ENCODE measurements at regions not wholly inside any gene's neighbourhood (a gene's known extent, or its start where the extent isn't known, plus 50 kb on each side); places are given as distances from the start of the nearest gene placed in this dataset.

DNA sequence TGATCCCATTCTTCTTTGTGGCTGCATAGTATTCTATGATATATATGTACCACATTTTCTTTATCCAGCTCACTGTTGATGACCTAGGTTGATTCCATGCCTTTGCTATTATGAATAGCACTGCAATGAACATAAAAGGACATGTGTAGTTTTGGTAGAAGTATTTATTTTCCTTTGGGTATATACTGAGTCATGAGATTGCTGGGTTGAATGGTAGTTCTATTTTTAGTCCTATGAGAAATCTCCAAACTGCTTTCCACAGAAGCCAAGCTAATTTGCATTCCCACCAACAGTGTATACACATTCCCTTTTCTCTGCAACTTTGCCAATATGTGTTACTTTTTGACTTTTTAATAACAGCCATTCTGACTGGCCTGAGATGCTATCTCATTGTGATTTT, 278.3 kb downstream of the PCDH18 start:
- no peak for ATAC-seq
- no peak for DNase-seq (ENCODE audit: missing footprints)
- intact Hi-C loops (cut with DNase I) = no loop called here

DNA sequence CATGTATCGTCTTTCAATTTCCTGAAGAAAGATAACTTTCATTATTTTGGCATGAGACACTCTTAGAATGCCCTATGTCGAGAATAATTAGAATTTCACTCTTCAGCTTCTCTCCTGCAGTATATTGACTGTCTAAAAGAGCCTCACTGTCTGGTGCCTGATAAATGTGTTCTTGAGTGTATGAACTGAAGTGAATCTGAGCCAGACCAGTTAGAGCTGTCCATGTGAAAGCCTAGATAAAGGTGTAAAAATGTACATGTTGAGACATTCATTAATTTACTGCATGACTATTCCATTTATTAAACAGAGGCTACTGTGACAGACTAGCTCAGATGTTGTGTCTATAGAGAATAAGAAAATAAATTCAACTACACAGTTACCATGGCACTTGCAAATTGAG, 283.2 kb downstream of the PCDH18 start:
- DNase-seq (ENCODE audit: missing footprints) = no peak
- no peak for ATAC-seq
- intact Hi-C loops (cut with DNase I) = no loop called here

DNA sequence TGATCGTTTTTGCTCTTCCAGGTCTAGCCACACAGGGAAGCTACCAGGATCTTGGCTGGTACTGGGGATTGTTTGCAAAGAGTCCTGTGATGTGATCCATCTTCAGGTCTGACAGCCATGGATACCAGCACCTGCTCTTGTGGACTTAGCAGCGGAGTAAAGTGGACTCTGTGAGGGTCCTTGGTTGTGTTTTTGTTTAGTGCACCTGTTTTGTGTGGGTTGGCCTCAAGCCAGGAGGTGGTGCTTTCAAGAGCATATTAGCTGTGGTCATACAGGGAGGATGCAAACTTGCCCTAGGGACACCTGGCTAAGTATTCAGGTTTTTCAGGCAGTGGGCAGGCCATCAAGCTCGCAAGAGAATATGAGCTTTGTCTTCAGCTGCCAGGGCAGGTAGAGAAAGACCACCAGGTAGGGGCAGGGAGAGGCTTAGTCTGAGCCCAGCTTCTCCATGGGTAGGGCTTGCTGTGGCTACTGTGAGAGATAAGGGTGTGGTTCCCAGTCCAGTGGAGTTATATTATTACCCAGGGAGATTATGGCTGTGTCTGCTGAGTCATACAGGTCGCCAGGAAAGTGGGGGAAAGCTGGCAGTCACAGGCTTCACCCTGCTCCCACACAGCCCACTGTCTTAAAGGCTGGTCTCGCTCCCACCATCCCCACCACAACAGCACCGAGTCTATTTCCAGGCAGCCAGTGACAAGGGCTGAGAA, 293.7 kb downstream of the PCDH18 start:
- intact Hi-C loops (cut with DNase I) = no loop called here
- DNase-seq (ENCODE audit: missing footprints) = no peak
- no peak for ATAC-seq

DNA sequence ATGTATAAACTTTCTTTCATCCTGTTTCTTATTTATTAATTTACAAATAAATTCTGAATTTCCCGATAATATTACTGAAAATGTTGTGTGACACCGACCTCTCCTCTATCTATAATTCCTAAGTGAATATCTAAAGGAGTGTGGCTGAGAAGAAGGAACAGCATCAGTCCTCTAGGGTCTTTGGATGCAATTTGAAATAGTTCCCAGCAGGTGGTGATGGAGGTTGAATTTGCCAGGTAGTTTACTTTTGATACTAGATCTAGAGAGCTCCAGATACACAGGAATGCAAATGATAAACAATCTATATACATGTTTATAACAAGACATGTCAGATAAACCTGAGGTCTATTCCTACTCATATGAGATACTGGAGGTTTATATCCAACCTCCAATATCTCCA, 305.4 kb downstream of the PCDH18 start:
- no peak for DNase-seq (ENCODE audit: missing footprints)
- intact Hi-C loops (cut with DNase I) = no loop called here
- ATAC-seq = no peak

DNA sequence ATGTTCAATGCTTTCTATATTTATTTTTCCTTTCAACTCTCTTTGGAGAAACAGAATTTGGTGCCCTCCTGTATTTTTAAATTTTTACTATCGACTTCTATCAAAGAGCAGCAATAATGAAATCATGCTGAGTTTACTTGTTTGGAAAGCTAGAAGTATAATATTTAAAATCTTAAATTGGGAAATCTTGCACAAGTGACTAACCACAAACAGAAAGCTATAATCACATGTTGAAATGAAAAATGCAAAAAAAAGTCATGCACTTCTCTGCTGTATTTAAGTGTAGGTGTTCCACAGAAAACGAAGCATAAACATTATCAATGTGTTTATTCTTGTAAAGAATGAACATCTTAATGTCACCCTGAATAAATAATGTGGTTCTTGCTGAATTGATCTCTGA, 306.1 kb downstream of the PCDH18 start:
- intact Hi-C loops (cut with DNase I) = no loop called here
- ATAC-seq (no peak), DNase-seq (ENCODE audit: missing footprints) (no peak)

DNA sequence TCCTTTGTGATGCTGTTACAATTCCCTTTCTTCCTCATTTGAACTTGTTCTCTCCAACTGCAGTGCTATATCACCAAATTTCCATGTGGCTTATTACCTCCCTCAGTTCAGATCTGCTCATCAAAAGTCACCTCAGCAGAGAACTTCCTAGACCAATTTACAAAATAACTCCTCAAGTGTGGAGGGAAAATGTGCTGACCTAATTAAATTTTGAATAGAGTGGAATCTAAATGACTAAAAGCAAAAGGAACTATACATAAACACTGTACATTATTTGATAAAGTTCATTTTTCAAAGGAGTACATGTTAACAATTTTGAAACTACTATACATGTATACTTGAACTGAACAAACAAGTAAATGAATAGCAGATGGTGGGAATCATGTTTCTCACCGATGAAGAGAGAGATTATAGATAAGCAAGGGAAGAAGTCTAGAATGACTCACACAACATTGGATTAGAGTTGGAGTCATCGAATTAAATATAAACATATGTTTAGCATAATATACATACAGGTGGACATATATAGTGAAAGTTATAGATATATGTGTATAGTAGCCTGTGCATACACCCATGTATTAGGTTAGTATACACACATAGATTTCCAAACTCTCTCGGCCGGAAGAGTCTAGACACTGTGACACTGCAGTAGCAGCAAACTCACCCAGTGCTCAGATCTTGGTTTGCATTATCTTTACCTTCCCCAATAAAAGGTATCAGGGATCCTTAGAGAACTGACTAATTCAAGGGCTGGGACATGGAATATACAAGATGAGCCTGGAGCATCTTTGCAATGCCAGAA, 318.7 kb downstream of the PCDH18 start:
- ATAC-seq = no peak
- intact Hi-C loops (cut with DNase I) = no loop called here
- no peak for DNase-seq (ENCODE audit: missing footprints)

DNA sequence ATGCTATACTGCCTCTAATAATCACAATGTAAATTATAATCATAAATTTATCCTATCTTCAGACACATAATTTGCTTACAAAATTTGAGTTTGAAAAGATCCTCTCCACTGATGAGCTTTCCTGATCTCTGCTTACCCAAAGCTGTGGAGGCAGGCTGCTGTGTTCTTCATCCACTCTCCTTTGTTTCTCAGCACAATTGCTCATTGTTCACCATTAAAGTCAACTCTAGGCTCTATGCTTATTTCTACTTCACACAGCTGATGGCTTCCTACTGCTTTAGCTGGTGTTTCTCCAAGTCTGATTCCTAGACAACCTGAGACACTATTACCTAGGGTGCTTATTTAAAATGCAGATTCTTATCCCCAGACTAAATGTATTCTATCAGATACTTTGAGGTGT, 319.7 kb downstream of the PCDH18 start:
- intact Hi-C loops (cut with DNase I) = no loop called here
- ATAC-seq (no peak), DNase-seq (ENCODE audit: missing footprints) (no peak)

DNA sequence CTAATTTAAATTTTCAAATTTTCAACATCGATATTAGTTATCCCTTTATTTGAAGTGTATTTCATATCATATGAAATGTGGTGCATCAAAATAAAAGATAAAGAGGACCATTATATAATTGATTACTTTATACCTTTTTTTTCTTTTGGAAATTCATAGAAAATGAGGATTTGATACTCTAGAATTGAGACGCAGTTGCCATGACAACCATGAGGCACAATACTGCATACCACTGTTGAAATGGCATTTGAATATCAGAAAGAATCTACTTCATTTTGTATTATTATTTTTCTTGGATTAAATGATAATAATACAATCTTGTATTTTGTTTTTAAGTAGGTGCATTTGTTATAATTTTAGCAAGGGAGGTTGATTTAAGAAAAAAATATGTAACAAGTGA, 323.1 kb downstream of the PCDH18 start:
- no peak for DNase-seq (ENCODE audit: missing footprints)
- intact Hi-C loops (cut with DNase I) = no loop called here
- no peak for ATAC-seq

DNA sequence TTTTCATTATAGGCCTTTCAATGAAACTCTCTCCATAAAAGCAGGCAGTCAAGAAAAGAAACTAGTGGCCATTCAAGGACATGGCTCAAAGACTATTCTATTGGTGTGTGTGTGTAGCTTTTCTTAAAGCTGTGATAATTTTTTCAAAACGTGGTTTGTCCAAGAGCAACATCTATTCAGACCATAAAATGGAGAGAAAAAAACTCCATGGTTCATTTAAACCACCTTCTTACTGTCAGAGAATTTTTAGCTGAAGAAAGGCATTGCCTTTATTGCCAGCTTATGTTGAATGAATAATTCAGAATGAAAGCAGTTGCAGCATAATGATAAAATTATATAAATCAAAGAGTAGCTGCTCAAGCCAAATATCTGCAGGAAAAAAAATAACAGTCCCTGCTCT, 325.5 kb downstream of the PCDH18 start:
- DNase-seq (ENCODE audit: missing footprints) = no peak
- intact Hi-C loops (cut with DNase I) = no loop called here
- no peak for ATAC-seq

DNA sequence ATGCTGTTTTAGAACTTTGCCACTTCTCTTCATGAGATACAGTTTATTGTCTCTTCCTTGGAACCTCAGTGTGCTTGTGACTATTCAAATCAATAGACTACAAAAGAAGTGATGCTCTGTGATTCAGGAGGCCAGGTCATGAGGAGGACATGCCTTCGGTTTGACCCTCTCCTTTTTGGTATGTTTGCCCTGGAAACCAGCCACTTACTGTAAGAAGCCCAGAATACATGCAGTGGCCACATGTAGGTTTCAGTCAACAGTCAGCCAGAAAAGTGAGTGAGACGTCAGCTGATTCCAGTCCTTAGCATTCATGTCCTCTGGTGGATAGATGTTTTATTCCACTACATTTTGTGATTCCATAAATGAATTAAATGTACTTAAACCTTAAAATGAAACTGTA, 328.7 kb downstream of the PCDH18 start:
- DNase-seq (ENCODE audit: missing footprints) (no peak), ATAC-seq (no peak)
- intact Hi-C loops (cut with DNase I) = no loop called here

DNA sequence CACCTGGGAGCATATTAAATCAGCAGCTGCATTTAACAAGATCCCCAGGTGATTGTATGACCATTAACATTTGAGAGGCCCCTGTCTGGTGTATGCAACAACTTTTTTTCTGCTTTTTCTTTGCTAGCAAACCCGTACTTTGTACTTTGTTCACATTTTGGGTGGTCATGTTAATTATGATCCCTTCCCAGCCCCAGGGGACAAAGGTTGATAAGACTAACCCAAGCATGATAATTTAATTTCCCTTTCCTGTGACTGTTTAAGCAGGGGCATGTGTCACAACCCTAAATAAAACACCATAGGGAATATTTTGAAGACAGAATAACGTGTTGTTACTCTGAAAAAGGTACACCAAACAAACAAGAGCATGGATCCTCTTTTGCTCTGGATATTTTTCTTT, 332.0 kb downstream of the PCDH18 start:
- ATAC-seq = no peak
- intact Hi-C loops (cut with DNase I) = no loop called here
- no peak for DNase-seq (ENCODE audit: missing footprints)

DNA sequence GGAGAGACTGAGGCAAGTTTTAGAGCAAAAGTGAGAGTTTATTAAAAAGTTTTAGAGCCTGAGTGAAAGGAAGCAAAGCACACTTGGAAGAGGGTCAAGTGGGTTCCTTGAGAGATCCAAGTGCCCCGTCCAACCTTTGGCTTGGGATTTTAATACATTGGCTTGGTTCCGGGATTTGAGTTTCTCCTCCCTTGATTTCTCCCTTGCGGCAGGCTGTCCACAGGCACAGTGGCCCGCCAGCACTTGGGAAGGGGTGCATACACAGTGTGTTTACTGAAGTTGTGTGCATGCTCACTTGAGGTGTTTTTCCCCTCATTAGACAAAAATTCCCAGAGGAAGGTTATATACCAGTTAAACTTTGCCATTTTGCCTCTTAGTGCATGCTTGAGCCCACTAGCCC, 333.5 kb downstream of the PCDH18 start:
- peak; percentile 57 for DNase-seq (ENCODE audit: missing footprints)
- ATAC-seq = no peak
- intact Hi-C loops (cut with DNase I) = no loop called here

DNA sequence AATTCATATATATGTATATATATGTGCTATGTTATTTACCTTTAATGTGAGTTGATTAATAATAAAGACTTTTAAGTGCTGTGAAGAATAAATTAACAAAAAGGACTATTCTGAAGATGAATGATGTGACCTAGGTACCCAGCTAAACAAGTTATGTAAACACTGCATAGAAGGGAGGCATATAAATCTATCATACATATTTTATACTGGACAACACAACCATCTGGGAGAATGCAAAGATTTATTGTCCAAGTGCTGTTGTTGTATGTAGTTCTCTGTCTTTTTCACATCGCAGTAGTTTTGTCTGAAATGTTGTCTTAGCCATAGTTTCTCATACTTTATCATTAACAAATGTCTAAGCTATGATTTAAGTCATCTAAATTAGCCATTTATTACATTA, 337.6 kb downstream of the PCDH18 start:
- intact Hi-C loops (cut with DNase I) = no loop called here
- no peak for ATAC-seq
- no peak for DNase-seq (ENCODE audit: missing footprints)

DNA sequence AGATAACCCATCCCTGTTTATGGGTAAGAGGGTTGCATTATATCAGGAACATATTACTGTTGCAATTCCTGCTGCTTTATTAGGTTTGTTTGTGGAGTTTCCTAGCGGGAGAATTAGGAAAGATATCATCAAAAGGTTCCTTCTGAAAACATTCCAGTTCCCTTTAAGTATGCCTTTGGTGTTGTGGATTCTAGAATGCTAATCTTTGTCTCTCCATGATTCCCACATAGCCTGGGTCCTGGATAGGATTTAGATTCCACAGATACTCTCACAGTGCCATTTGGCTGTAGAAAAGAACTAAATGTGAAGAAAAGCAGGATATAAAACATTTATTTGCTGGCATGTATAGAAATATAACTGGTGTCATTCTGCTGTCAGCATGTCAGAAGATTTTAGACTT, 338.7 kb downstream of the PCDH18 start:
- ATAC-seq (no peak), DNase-seq (ENCODE audit: missing footprints) (no peak)
- intact Hi-C loops (cut with DNase I) = no loop called here

DNA sequence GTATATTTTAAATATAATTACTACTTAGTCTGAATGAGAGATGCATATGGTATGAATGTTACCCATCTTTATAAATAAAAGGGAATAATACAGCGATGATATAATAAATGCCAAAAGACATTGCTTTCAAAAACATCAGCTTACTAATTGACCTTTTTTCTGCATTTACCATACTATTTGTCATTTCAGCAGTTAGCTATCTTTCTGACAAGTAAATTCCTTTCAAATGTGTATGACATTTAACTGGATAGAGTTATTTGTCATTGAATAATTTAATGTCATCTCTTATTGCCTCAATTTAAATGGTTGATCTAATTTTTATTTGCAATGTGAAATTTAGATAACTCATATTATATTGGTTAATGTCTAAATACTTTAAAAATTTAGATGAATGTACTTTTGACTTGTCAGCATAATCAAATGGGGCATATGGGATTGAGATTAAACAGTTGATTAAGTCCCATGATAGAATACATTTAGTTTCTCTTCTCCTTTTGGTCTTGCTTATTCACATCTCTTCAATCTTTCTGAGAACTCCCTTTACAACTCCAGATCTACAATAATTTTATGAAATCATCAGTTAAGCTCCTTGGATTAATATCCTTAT, 350.9 kb downstream of the PCDH18 start:
- no peak for ATAC-seq
- no peak for DNase-seq (ENCODE audit: missing footprints)
- intact Hi-C loops (cut with DNase I) = no loop called here

DNA sequence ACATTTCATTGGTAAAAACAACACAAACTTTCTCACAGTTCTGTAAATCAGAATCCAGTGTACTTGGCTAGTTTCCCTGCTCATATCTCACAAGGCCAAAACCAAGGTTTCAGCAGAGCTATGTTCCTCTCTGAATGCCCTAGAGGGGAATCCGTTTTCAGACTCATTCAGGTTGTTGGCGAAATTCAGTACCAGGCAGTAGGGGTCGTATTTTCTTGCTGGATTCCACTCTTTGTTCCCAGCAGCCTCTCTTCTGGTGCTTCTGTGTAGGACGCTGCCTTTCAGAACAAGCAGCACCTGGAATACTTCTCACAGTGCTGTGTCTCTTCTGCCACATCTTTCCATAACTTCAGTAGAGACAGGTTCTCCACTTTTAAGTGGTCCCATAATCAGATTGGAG, 351.9 kb downstream of the PCDH18 start:
- DNase-seq (ENCODE audit: missing footprints) = no peak
- no peak for ATAC-seq
- intact Hi-C loops (cut with DNase I) = no loop called here

DNA sequence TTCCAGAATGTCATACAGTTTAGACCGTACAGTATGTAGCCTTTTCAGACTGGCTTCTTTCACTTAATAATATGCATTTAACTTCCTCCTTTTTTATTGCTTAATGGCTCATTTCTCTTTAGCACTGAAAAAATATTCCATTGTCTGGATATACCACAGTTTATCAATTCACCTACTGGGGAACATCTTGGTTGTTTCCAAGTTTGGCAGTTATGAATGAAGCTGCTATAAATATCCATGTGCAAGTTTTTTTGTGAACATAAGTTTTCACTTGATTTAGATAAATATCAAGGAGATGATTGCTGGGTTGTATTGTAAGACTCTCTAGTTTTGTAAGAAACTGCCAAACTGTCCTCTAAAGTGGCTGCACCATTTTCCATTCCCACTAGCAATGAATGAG, 375.5 kb downstream of the PCDH18 start:
- ATAC-seq (no peak), DNase-seq (ENCODE audit: missing footprints) (no peak)
- intact Hi-C loops (cut with DNase I) = no loop called here

DNA sequence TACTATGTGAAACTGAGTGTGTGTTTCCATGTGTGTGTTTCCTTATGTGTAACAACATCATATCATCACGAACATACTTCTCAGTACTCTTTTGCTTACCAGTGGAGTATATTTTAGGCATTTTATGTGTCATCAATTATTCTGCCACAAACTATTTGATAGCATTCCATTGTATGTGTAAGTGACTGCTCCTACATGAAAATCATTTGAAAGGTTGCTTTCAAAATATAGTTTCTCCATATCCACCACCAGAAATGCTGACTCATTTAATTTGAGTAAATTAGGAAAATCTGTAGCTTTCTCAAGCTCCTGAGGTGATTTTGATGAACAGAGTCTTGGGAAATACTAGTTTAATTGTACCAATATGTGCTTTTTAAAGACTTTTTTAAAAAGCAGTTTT, 376.2 kb downstream of the PCDH18 start:
- intact Hi-C loops (cut with DNase I) = no loop called here
- ATAC-seq (no peak), DNase-seq (ENCODE audit: missing footprints) (no peak)

DNA sequence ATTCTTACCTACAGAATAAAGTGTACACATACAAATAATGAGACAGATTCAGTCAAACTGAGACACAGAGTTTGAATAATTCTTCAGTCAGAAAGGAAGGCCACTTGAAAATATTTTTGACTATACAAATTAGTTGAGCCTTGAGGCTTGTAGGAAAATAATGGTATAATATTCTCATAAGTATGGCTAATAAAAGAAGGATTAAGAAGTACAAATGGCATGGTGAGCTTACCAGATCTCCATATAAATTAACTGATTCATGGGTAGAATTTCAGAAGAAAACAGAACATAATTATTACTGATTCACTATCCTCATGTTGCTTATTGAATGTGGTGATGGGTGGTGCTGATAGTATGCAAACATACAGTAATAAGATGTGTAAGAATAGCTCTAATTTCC, 401.1 kb downstream of the PCDH18 start:
- intact Hi-C loops (cut with DNase I) = no loop called here
- ATAC-seq (no peak), DNase-seq (ENCODE audit: missing footprints) (no peak)

DNA sequence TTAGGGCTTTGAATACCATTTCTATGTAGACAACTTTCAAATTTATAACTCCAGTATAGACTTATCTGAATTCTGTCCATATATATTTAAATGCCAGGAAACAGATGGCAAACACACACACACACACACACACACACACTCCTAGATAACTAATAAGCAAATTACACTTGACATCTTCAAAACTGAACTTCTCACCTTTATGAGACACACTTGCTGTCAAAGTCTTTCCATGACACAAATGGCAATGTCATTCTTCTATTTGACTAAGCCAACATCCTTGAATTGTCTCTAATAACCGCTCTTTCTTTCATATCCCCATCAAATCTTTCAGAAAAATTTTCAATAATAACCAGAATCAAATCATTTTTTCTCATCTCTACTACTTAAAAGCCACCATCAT, 402.4 kb downstream of the PCDH18 start:
- intact Hi-C loops (cut with DNase I) = loop anchor here (10.0 kb wide), 2 partner anchors 965 to 1555 kb away; no protein-coding TSS in a partner anchor
- DNase-seq (ENCODE audit: missing footprints) (no peak), ATAC-seq (no peak)

All from Right ventricle myocardium inferior (tissue), 1 donor.